Peyer's patch (tissue), 4 donors: ENCODE measurements at regions not wholly inside any gene's neighbourhood (a gene's known extent, or its start where the extent isn't known, plus 50 kb on each side); places are given as distances from the start of the nearest gene placed in this dataset.

ENCODE experiments used
- DNase-seq, 3 donors: peaks; one replicate each; pipeline ENCODE4 v3.0.0-alpha.2; 2017 to 2019
- H3K27ac ChIP-seq, 4 donors: fragments of 200-600 bp; sonication (generic); one replicate each; pipeline ENCODE4 v1.5.1; 2016 to 2019
- H3K27me3 ChIP-seq, 2 donors: fragments of 200-600 bp; sonication (generic); one replicate each; pipeline ENCODE4 v1.5.1; 2019
- H3K36me3 ChIP-seq, 3 donors: fragments of 200-600 bp; sonication (generic); one replicate each; pipeline ENCODE4 v1.5.1; 2016 to 2019
- H3K4me1 ChIP-seq, 4 donors: fragments of 200-600 bp; sonication (generic); one replicate each; pipeline ENCODE4 v1.5.1; 2016 to 2019
- H3K4me3 ChIP-seq, 4 donors: fragments of 200-600 bp; sonication (generic); 1 replicate in 3 of 4; 2 replicates in 1 of 4; pipeline ENCODE4 v1.5.1; 2016 to 2019; ENCODE audit warnings: mild to moderate bottlenecking in 1 of 4
- H3K9me3 ChIP-seq, 4 donors: fragments of 200-600 bp; sonication (generic); one replicate each; pipeline ENCODE4 v1.5.1; 2016 to 2019; ENCODE audit warnings: mild to moderate bottlenecking in 1 of 4
- CTCF ChIP-seq, 6 experiments: fragments of 450-650 bp in 4 of 6; fragments of 200-600 bp in 2 of 6; sonication (generic) in 1 of 6; IDR thresholded peaks; one replicate each; pipeline ENCODE4 v1.5.1; 2017 to 2019; ENCODE audit warnings: antibody characterized with exemption in 6 of 6, mild to moderate bottlenecking in 3 of 6, moderate library complexity in 1 of 6
- POLR2A ChIP-seq, 2 donors: fragments of 450-650 bp; IDR thresholded peaks; one replicate each; pipeline ENCODE4 v1.5.1; 2017; ENCODE audit warnings: antibody characterized with exemption in 2 of 2, mild to moderate bottlenecking in 2 of 2, moderate library complexity in 2 of 2

- Histone ChIP-seq H3K9me3 (no peaks in the 10 kb centered on the region), H3K27me3 (no peaks in the 10 kb centered on the region)
Observed at GRCh38 chr12:63292471-63293221, 141.6 kb upstream of the AVPR1A start.

GRCh38 chr12:63276537-63277365 is 125.8 kb upstream of the AVPR1A start:
- H3K27ac ChIP-seq: no peak overlapping the region
- no peak overlapping the region for H3K4me3 ChIP-seq
- no peaks in the 10 kb centered on the region for H3K27me3 ChIP-seq
- DNase-seq: peak in 1 of 3 donors; percentile 50
- TF ChIP-seq POLR2A (IDR thresholded peaks at IDR 0.05) (no peak), CTCF (IDR thresholded peaks at IDR 0.05) (peak in 4 of 6 experiments; percentile 15 to 51 (median 46))
- H3K9me3 ChIP-seq: no peaks in the 10 kb centered on the region
- H3K4me1 ChIP-seq: no peaks in the 10 kb centered on the region
- no peaks in the 10 kb centered on the region for H3K36me3 ChIP-seq

More at GRCh38 chr12:63292471-63293221, 141.6 kb upstream of the AVPR1A start:
- Histone ChIP-seq H3K4me1 (no peaks in the 10 kb centered on the region), H3K27ac (no peak overlapping the region), H3K4me3 (no peak overlapping the region), H3K36me3 (no peaks in the 10 kb centered on the region)
- no peak for TF ChIP-seq POLR2A (IDR thresholded peaks at IDR 0.05)
- TF ChIP-seq CTCF (IDR thresholded peaks at IDR 0.05): no peak
- no peak for DNase-seq

GRCh38 chr12:63266988-63267387 is 116.0 kb upstream of the AVPR1A start:
- H3K4me3 ChIP-seq: no peak overlapping the region
- no peak for DNase-seq
- TF ChIP-seq CTCF (IDR thresholded peaks at IDR 0.05) (no peak), POLR2A (IDR thresholded peaks at IDR 0.05) (no peak)
- peaks cover 0 to 4% (median 0%) of the 10 kb centered on the region in 4 donors for H3K9me3 ChIP-seq
- H3K4me1 ChIP-seq: no peaks in the 10 kb centered on the region
- no peaks in the 10 kb centered on the region for H3K27me3 ChIP-seq
- H3K27ac ChIP-seq: no peak overlapping the region
- no peaks in the 10 kb centered on the region for H3K36me3 ChIP-seq

GRCh38 chr12:63264629-63265028 is 113.6 kb upstream of the AVPR1A start:
- no peak overlapping the region for H3K27ac ChIP-seq
- no peak overlapping the region for H3K4me3 ChIP-seq
- peaks cover 0 to 4% (median 0%) of the 10 kb centered on the region in 4 donors for H3K9me3 ChIP-seq
- H3K4me1 ChIP-seq: no peaks in the 10 kb centered on the region
- no peaks in the 10 kb centered on the region for H3K36me3 ChIP-seq
- H3K27me3 ChIP-seq: no peaks in the 10 kb centered on the region
- no peak for TF ChIP-seq CTCF (IDR thresholded peaks at IDR 0.05)
- no peak for DNase-seq

GRCh38 chr12:63250486-63250885 is 99.5 kb upstream of the AVPR1A start:
- H3K27ac ChIP-seq: no peak overlapping the region
- no peaks in the 10 kb centered on the region for H3K27me3 ChIP-seq
- DNase-seq: no peak
- H3K4me1 ChIP-seq: no peaks in the 10 kb centered on the region
- H3K4me3 ChIP-seq: no peak overlapping the region
- TF ChIP-seq CTCF (IDR thresholded peaks at IDR 0.05) (no peak), POLR2A (IDR thresholded peaks at IDR 0.05) (no peak)
- no peaks in the 10 kb centered on the region for H3K36me3 ChIP-seq
- H3K9me3 ChIP-seq: no peaks in the 10 kb centered on the region
